OCI-LY3 (cell line): ENCODE measurements at regions not wholly inside any gene's neighbourhood (a gene's known extent, or its start where the extent isn't known, plus 50 kb on each side); places are given as distances from the start of the nearest gene placed in this dataset.

ENCODE experiments used
- H2AFZ ChIP-seq: fragments of 200-600, 300-600 bp; shearing (Covaris generic); 2 replicates; pipeline ENCODE4 v1.6.0; 2014; ENCODE audit warnings: antibody characterized with exemption, low read depth, low read length
- H3K27ac ChIP-seq: fragments of 200-600, 300-600 bp; sonication (generic); 2 replicates; pipeline ENCODE4 v1.5.1; 2014; ENCODE audit warnings: mild to moderate bottlenecking, low read length, moderate library complexity, mixed read lengths
- H3K27me3 ChIP-seq: fragments of 200-600, 300-600 bp; sonication (generic); 2 replicates; pipeline ENCODE4 v1.6.1; 2014; ENCODE audit warnings: low read depth, low read length, mixed read lengths
- H3K36me3 ChIP-seq: fragments of 200-600, 300-600 bp; sonication (generic); replicated peaks from 2 replicates; pipeline ENCODE3; 2014; ENCODE audit warnings: low read depth, low read length, mixed read lengths
- H3K4me1 ChIP-seq: fragments of 300-600, 200-600 bp; sonication (generic); 2 replicates; pipeline ENCODE4 v1.6.1; 2014; ENCODE audit warnings: low read length, mixed read lengths
- H3K4me2 ChIP-seq: fragments of 200-600, 300-600 bp; sonication (generic); 2 replicates; pipeline ENCODE4 v1.6.1; 2014; ENCODE audit warnings: low read length, mixed read lengths
- H3K4me3 ChIP-seq: fragments of 300-600, 200-600 bp; sonication (generic); 2 replicates; pipeline ENCODE4 v1.5.1; 2014; ENCODE audit warnings: antibody characterized with exemption, mild to moderate bottlenecking, low read length, moderate library complexity
- H3K79me2 ChIP-seq: fragments of 300-600, 200-600 bp; shearing (Covaris generic); 2 replicates; pipeline ENCODE4 v1.6.1; 2014; ENCODE audit warnings: mild to moderate bottlenecking, low read length, mixed read lengths
- H3K9ac ChIP-seq: fragments of 300-600, 200-600 bp; shearing (Covaris generic); 2 replicates; pipeline ENCODE4 v1.6.0; 2014; ENCODE audit warnings: mild to moderate bottlenecking, low read length, moderate library complexity
- H3K9me3 ChIP-seq: fragments of 200-600, 300-600 bp; shearing (Covaris generic); 2 replicates; pipeline ENCODE4 v1.6.1; 2014; ENCODE audit warnings: low read length, mixed read lengths; ENCODE audit not compliant: insufficient read depth
- H4K20me1 ChIP-seq: fragments of 200-600, 300-600 bp; sonication (generic); 2 replicates; pipeline ENCODE4 v1.6.1; 2016; ENCODE audit warnings: low read length, mixed read lengths; ENCODE audit not compliant: insufficient read depth
- EZH2phosphoT487 ChIP-seq: fragments of 200-600 bp; shearing (Covaris generic); IDR thresholded peaks from 2 replicates; pipeline ENCODE4 v1.6.1; 2018; ENCODE audit warnings: antibody characterized with exemption, mixed run types, low read depth
- TF ChIP-seq, protein P1 (sequence below): fragments of 200-600, 300-600 bp; sonication (generic); IDR thresholded peaks from 2 replicates; pipeline ENCODE4 v1.5.1; 2014; ENCODE audit warnings: antibody characterized with exemption, low read length, low read depth

DNA sequence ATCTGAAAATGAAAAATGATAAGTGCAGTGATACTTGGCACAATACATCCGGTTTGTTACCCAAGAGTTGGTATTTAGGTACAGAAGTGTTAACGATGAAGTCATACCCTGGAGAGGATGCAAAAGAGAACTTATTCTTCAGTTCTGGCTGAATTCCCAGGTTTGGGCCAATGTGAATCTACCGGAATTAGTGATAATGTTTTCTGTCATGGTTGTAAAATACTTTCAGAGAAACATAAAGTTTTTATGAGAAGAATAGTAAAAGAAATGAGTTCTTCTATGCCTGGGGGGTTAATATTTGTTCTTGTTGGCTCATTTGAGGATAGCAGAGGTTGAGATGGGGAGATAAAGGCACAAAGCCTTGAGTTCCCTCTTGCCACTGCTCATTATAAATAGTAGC lies 509.9 kb upstream of the POU3F2 start:
- Histone ChIP-seq H3K9ac (no peak overlapping the region), H3K4me2 (peak overlapping the region; percentile 83), H3K27me3 (no peaks in the 10 kb centered on the region), H3K4me1 (peaks cover 36% of the 10 kb centered on the region), H3K4me3 (peak overlapping the region; percentile 65), H3K36me3 (no peaks in the 10 kb centered on the region), H3K27ac (peak overlapping the region; percentile 98), H3K9me3 (no peaks in the 10 kb centered on the region), H4K20me1 (no peaks in the 10 kb centered on the region), H2AFZ (no peak overlapping the region; the same call in 1 of the 2 replicates), H3K79me2 (no peaks in the 10 kb centered on the region)
- TF ChIP-seq, protein P1, sequence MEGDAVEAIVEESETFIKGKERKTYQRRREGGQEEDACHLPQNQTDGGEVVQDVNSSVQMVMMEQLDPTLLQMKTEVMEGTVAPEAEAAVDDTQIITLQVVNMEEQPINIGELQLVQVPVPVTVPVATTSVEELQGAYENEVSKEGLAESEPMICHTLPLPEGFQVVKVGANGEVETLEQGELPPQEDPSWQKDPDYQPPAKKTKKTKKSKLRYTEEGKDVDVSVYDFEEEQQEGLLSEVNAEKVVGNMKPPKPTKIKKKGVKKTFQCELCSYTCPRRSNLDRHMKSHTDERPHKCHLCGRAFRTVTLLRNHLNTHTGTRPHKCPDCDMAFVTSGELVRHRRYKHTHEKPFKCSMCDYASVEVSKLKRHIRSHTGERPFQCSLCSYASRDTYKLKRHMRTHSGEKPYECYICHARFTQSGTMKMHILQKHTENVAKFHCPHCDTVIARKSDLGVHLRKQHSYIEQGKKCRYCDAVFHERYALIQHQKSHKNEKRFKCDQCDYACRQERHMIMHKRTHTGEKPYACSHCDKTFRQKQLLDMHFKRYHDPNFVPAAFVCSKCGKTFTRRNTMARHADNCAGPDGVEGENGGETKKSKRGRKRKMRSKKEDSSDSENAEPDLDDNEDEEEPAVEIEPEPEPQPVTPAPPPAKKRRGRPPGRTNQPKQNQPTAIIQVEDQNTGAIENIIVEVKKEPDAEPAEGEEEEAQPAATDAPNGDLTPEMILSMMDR: no peak
- TF ChIP-seq EZH2phosphoT487: no peak

DNA sequence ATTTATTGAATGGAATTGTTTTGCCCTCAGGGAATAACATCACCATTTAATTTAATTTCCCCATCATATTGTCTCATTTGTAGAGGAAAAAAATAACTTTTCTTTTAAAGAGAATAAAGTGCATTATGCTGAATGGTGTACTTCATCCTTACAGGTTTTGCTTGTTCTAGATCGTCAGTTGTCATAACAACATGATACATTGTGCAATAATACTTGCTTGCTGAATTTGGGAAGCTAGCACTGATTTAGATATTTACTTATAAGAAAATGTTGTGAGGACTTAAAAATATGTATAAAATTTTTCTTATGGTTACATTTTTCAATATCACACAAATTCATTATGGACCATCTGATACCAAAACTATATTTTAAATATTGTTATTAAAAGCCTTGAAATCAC lies 509.0 kb upstream of the POU3F2 start:
- no peak overlapping the region for H3K9ac ChIP-seq
- H3K27ac ChIP-seq: no peak overlapping the region
- no peaks in the 10 kb centered on the region for H4K20me1 ChIP-seq
- H3K4me2 ChIP-seq: no peak overlapping the region
- no peaks in the 10 kb centered on the region for H3K27me3 ChIP-seq
- H3K79me2 ChIP-seq: no peaks in the 10 kb centered on the region
- H3K4me3 ChIP-seq: no peak overlapping the region
- H3K36me3 ChIP-seq: no peaks in the 10 kb centered on the region
- TF ChIP-seq, protein P1: no peak
- TF ChIP-seq EZH2phosphoT487: no peak
- no peaks in the 10 kb centered on the region for H3K9me3 ChIP-seq
- H2AFZ ChIP-seq: no peak overlapping the region
- H3K4me1 ChIP-seq: peaks cover 36% of the 10 kb centered on the region

DNA sequence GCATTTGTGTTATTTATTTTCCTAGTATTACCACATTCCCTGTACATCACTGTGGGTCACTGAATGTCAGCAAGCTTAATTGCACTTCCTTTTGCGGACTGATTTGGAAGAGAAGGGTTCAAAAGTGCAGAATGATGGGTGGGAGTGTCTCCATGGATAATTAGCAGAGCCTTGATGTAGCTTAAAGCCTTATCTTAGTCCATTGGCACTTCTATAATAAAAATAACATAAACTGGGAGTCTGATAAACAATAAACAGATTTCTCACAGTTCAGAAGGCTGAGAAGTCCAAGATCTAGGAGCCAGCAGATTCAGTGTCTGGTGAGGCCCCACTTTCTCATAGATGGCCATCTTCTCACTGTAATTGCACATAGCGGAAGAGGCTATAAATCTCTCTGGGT lies 501.1 kb upstream of the POU3F2 start:
- no peak overlapping the region for H3K9ac ChIP-seq
- no peaks in the 10 kb centered on the region for H3K79me2 ChIP-seq
- TF ChIP-seq, protein P1: no peak
- TF ChIP-seq EZH2phosphoT487: no peak
- H3K36me3 ChIP-seq: no peaks in the 10 kb centered on the region
- no peak overlapping the region for H3K4me3 ChIP-seq
- no peaks in the 10 kb centered on the region for H3K27me3 ChIP-seq
- no peak overlapping the region for H2AFZ ChIP-seq
- H3K4me1 ChIP-seq: no peaks in the 10 kb centered on the region
- no peak overlapping the region for H3K27ac ChIP-seq
- no peaks in the 10 kb centered on the region for H3K9me3 ChIP-seq
- no peak overlapping the region for H3K4me2 ChIP-seq
- no peaks in the 10 kb centered on the region for H4K20me1 ChIP-seq

DNA sequence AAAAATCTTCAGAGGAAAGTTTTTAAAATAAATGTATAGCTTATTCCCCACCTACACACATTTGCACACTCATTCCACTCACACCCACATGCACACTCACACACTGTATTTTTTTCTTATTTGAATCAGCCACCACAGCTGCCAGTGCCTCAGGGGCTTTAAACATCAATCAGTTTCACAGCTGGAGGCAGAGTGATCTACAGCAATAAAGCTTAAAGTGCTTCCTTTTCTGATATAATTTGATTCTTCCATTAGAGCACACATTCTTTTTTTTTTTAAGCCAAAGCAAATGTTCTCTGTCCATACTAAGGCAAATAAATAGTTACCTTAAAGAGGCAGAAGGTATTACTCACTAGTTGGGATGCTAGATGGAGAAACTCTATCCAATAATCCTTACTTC lies 498.8 kb upstream of the POU3F2 start:
- Histone ChIP-seq H2AFZ (no peak overlapping the region), H4K20me1 (no peaks in the 10 kb centered on the region), H3K9ac (no peak overlapping the region), H3K79me2 (no peaks in the 10 kb centered on the region), H3K36me3 (no peaks in the 10 kb centered on the region), H3K27me3 (no peaks in the 10 kb centered on the region), H3K9me3 (no peaks in the 10 kb centered on the region), H3K4me3 (no peak overlapping the region), H3K4me2 (no peak overlapping the region), H3K27ac (no peak overlapping the region), H3K4me1 (no peaks in the 10 kb centered on the region)
- TF ChIP-seq, protein P1: no peak
- TF ChIP-seq EZH2phosphoT487: no peak
